AG04449 (cell line): ENCODE measurements at regions not wholly inside any gene's neighbourhood (a gene's known extent, or its start where the extent isn't known, plus 50 kb on each side); places are given as distances from the start of the nearest gene placed in this dataset.
"Not testable (repeated sequence)": the region's sequence is repeated elsewhere in the genome, so short reads cannot be mapped to it uniquely, and the experiment has no call there.

ENCODE experiments used
- CTCF ChIA-PET: fragments of 350-600 bp; formaldehyde crosslinking; extraction: SDS; loops from one replicate; lab custom pipeline; 2021; ENCODE audit warnings: antibody characterized with exemption; lab: Yijun Ruan, JAX
- POLR2A ChIA-PET: fragments of 400-600, 350-600 bp; formaldehyde crosslinking; extraction: SDS; loops from one replicate; lab custom pipeline; 2020; ENCODE audit warnings: antibody characterized with exemption, inconsistent platforms; lab: Yijun Ruan, JAX
- DNase-seq: peaks from one replicate; pipeline ENCODE4 v3.0.0-alpha.2; 2010; ENCODE audit warnings: low read depth, low spot score
- H3K4me3 ChIP-seq: 2 replicates; pipeline ENCODE4 v1.5.1; 2011; ENCODE audit warnings: low read depth, mild to moderate bottlenecking, control low read depth, low read length
- TF ChIP-seq, protein P1 (sequence below): IDR thresholded peaks from one replicate; pipeline ENCODE4 v1.5.1; 2011; ENCODE audit warnings: mild to moderate bottlenecking, moderate library complexity, low read length, control low read depth, inconsistent platforms; ENCODE audit not compliant: insufficient read depth; ENCODE audit errors: missing control alignments

DNA sequence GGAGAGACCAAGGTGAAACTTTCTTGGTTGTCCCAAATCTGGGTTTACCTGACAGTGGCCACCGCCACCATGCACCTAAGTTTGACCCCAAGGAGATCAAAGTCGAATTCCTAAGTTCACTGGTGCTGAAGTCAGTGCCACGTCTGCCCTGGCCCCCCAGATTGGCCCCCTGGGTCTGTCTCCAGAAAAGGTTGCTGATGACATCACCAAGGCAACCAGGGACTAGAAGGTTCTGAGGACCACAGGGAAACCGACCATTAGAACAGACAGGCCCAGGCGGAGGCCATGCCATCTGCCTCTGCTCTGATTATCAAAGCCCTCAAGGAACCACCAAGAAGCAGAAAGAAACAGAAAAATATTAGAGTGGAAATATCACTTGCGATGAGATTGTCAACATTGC lies 91.2 kb downstream of the DLL1 start:
- TF ChIP-seq, protein P1, sequence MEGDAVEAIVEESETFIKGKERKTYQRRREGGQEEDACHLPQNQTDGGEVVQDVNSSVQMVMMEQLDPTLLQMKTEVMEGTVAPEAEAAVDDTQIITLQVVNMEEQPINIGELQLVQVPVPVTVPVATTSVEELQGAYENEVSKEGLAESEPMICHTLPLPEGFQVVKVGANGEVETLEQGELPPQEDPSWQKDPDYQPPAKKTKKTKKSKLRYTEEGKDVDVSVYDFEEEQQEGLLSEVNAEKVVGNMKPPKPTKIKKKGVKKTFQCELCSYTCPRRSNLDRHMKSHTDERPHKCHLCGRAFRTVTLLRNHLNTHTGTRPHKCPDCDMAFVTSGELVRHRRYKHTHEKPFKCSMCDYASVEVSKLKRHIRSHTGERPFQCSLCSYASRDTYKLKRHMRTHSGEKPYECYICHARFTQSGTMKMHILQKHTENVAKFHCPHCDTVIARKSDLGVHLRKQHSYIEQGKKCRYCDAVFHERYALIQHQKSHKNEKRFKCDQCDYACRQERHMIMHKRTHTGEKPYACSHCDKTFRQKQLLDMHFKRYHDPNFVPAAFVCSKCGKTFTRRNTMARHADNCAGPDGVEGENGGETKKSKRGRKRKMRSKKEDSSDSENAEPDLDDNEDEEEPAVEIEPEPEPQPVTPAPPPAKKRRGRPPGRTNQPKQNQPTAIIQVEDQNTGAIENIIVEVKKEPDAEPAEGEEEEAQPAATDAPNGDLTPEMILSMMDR, result no peak
- ChIA-PET POLR2A (no interaction called here), CTCF (no interaction called here)
- H3K4me3 ChIP-seq, result no peak overlapping the region
- no peak for DNase-seq

DNA sequence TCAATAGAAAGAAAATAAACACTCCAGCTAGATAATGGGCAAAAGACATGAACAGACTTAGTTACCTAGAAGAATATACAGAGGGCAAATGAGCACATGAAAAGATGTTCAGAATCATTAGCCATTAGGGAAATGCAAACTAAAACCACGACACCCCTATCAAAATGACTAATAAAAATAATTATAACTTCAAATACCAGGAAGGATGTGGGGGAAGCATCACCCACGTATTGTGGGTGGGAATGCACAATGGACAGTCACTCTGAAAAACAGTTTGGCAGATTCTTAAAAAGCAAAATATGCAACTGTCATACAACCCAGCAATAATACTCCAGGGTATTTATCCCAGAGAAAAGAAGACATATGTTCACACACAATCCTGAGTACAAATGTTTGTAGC lies 92.6 kb downstream of the DLL1 start:
- ChIA-PET CTCF (no interaction called here), POLR2A (no interaction called here)
- H3K4me3 ChIP-seq, result no peak overlapping the region
- TF ChIP-seq, protein P1, result no peak
- DNase-seq, result no peak

DNA sequence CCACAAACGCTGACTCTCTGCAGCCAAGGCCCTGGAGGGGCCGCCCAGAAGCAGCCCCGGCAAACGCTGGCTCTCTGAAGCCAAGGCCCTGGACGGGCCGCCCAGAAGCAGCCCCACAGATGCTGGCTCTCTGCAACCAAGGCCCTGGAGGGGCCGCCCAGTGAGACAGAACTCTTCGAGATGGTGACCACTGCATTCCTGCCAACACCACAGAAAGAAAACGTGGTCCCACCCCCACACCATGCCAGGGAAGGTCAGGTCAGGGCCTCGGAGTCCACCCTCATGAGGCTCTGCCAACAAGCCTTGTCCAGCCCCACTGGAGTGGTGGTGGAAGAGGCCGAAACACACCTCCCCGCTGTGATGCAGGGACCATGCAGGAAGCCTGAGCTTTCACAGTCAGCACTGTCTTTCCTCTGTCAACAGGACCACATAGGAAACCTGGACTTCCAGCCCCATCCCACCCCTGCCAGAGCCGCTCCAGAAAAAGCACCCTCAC lies 97.5 kb downstream of the DLL1 start:
- CTCF ChIA-PET, result no interaction called here
- POLR2A ChIA-PET, result no interaction called here
- TF ChIP-seq, protein P1, result no peak
- no peak for DNase-seq
- H3K4me3 ChIP-seq, result no peak overlapping the region

- POLR2A ChIA-PET, result no interaction called here
- CTCF ChIA-PET, result no interaction called here
- TF ChIP-seq, protein P1, result no peak
- DNase-seq, result no peak
- no peak overlapping the region for H3K4me3 ChIP-seq
Measured at GRCh38 chr6:170192905-170193304, 98.0 kb downstream of the DLL1 start.

DNA sequence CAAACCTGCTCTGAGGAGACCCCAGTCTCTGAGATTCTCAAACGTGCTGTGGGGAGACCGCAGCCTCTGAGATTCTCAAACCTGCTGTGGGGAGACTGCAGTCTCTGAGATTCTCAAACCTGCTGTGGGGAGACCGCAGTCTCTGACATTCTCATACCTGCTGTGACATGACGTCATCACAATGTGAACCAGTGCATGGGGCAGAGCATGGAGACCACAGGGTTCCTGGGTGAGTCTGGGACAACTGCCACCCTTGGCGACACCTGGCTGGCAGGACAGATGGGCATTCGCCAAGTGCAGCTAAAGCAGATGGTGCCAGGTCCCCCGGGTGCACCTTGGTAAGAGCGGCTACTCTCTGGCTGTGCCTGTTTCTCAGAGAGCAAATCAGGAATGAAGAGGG lies 98.8 kb downstream of the DLL1 start:
- CTCF ChIA-PET, H3K4me3 ChIP-seq, POLR2A ChIA-PET, DNase-seq: not testable (repeated sequence)

DNA sequence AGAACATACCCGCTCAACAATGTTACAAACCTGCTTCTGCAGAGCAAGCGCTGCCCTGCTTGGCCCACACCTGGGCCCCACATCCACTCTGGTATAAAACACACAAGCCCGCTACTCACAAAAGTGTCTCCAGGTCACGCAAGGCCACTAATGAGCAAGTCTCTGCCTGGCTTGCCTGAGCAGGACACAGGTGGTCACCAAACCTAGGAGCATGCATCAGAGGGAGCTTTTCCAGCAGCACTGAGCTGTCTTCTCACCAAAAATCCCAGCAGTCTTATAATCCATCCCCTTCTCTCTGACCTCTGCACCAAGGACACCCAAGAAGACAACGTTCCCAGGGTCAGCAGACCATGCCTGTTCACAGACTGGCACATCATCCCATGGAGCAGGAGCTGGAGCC lies 100.8 kb downstream of the DLL1 start:
- DNase-seq, result no peak
- ChIA-PET CTCF (no interaction called here), POLR2A (no interaction called here)
- H3K4me3 ChIP-seq, result no peak overlapping the region
- TF ChIP-seq, protein P1, result no peak

GRCh38 chr6:170189236-170189635 lies 101.6 kb downstream of the DLL1 start:
- POLR2A ChIA-PET, result no interaction called here

More at GRCh38 chr6:170189236-170189635, 101.6 kb downstream of the DLL1 start:
- no peak overlapping the region for H3K4me3 ChIP-seq
- TF ChIP-seq, protein P1, result no peak
- no peak for DNase-seq
- CTCF ChIA-PET, result no interaction called here
